Muscle layer of duodenum (tissue), 2 donors: ENCODE measurements at regions not wholly inside any gene's neighbourhood (a gene's known extent, or its start where the extent isn't known, plus 50 kb on each side); places are given as distances from the start of the nearest gene placed in this dataset.

Experiments
- H3K27ac ChIP-seq: one replicate; pipeline ENCODE4 v1.7.0; 2013; ENCODE audit warnings: mild to moderate bottlenecking, low read length
- H3K27me3 ChIP-seq: one replicate; pipeline ENCODE4 v1.7.0; 2013; ENCODE audit warnings: low read depth, mild to moderate bottlenecking, control low read depth, low read length
- H3K36me3 ChIP-seq, 2 donors: one replicate each; pipeline ENCODE4 v1.7.0; 2013; ENCODE audit warnings: low read length in 2 of 2, control low read depth in 1 of 2, mild to moderate bottlenecking in 1 of 2; ENCODE audit not compliant: insufficient read depth in 2 of 2, control insufficient read depth in 1 of 2
- H3K4me1 ChIP-seq, 2 donors: one replicate each; pipeline ENCODE4 v1.7.0; 2013; ENCODE audit warnings: low read length in 2 of 2, mild to moderate bottlenecking in 2 of 2, control low read depth in 1 of 2, moderate library complexity in 1 of 2; ENCODE audit not compliant: insufficient read depth in 2 of 2, control insufficient read depth in 1 of 2
- H3K4me3 ChIP-seq, 2 donors: one replicate each; pipeline ENCODE4 v1.7.0; 2013; ENCODE audit warnings: low read length in 2 of 2, low read depth in 1 of 2, mild to moderate bottlenecking in 1 of 2
- H3K9me3 ChIP-seq, 2 donors: one replicate each; pipeline ENCODE4 v1.7.0; 2013; ENCODE audit warnings: low read length in 2 of 2, control low read depth in 1 of 2, mild to moderate bottlenecking in 1 of 2; ENCODE audit not compliant: control insufficient read depth in 1 of 2
- donor health status: healthy.

DNA sequence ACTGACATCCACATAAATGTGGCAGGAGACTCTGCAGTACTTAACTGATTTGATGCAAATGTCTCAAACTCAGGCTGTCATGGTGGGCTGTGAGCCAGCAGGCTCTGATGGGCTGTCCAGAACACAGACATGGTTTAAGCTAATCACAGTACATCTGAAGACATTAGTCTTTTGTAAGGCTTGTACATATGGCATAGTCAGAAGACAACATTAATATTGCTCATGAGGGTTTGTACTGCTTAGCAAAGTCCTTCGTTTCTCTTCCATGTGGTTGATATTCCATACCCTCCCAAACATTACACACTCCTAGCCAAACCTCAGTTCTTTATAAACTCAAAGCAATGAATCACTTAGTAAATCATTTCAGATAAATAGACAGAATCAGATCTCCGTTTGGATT lies 330.6 kb downstream of the RND3 start:
- H3K9me3 ChIP-seq = no peaks in the 10 kb centered on the region
- no peaks in the 10 kb centered on the region for H3K27me3 ChIP-seq
- no peaks in the 10 kb centered on the region for H3K4me1 ChIP-seq
- H3K36me3 ChIP-seq = no peaks in the 10 kb centered on the region
- no peak overlapping the region for H3K4me3 ChIP-seq
- H3K27ac ChIP-seq = no peak overlapping the region

GRCh38 chr2:150156415-150156814 lies 331.1 kb downstream of the RND3 start:
- no peaks in the 10 kb centered on the region for H3K9me3 ChIP-seq
- no peak overlapping the region for H3K4me3 ChIP-seq

DNA sequence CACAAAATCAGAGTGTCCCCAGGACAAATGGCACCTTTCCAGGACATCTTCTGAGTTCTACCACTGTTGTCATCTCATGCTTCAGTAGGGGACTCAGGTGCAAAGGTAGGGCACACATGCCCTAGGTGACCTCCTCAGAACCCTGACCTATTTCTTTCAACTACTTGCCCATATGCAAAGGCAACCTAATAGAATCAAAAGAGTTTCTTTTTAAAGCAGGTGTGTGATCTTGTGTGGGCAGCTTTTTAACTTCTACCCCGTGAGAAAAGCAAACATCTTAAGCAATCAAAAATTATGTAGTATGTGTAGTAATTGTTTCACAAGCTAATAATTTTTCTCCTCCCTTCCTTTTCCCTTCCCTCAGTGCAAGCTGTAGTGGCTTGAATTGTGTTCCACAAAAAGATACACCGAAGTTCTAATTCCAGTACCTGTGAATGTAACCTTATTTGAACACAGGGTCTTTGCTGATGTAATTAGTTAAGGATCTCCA lies 333.1 kb downstream of the RND3 start:
- H3K4me3 ChIP-seq = no peak overlapping the region
- H3K4me1 ChIP-seq = no peaks in the 10 kb centered on the region
- H3K9me3 ChIP-seq = no peaks in the 10 kb centered on the region
- H3K27me3 ChIP-seq = no peaks in the 10 kb centered on the region
- H3K36me3 ChIP-seq = no peaks in the 10 kb centered on the region
- H3K27ac ChIP-seq = no peak overlapping the region

More at GRCh38 chr2:150156415-150156814, 331.1 kb downstream of the RND3 start:
- H3K4me1 ChIP-seq = no peaks in the 10 kb centered on the region
- H3K36me3 ChIP-seq = no peaks in the 10 kb centered on the region
- H3K27ac ChIP-seq = no peak overlapping the region
- H3K27me3 ChIP-seq = no peaks in the 10 kb centered on the region

DNA sequence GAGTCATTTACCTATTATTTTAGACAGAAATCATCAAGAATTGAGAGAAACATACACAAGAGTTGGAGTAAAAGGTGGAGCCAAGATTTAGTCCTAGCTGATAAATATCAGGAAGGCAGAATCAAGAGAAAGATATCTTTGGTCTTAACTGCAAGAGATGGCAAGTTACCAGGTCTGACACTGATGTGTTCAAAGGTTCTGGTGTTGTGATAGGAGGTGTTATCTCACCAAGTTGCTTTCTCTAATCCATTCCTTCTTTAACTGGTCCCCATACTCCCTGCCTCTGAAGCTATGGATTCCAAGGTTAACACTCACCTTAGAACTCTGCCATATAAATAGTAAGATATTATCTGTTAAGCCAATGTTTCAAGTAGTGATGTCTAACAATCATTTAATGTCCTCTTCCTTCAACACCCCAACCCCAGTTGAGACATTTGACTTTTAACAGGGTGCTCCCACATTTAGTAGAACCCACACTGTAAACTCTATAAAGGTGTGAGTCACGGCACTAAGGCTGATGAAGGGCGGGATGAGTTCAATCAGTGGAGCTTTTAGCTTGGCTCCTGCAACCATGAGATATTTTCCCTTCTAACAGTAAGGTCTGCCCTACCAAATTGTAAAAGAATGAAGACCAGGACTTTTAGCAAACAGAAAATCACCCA lies 333.7 kb downstream of the RND3 start:
- no peaks in the 10 kb centered on the region for H3K27me3 ChIP-seq

GRCh38 chr2:150152230-150152629 lies 335.2 kb downstream of the RND3 start:
- no peaks in the 10 kb centered on the region for H3K9me3 ChIP-seq

More for the DNA sequence above, 333.7 kb downstream of the RND3 start:
- no peaks in the 10 kb centered on the region for H3K4me1 ChIP-seq
- H3K36me3 ChIP-seq = no peaks in the 10 kb centered on the region
- H3K9me3 ChIP-seq = no peaks in the 10 kb centered on the region
- no peak overlapping the region for H3K27ac ChIP-seq
- no peak overlapping the region for H3K4me3 ChIP-seq

GRCh38 chr2:150150144-150150543 lies 337.3 kb downstream of the RND3 start:
- Histone ChIP-seq H3K27me3 (no peaks in the 10 kb centered on the region), H3K4me3 (no peak overlapping the region), H3K27ac (no peak overlapping the region), H3K36me3 (no peaks in the 10 kb centered on the region), H3K9me3 (peaks cover 0 to 18% of the 10 kb centered on the region in 2 donors), H3K4me1 (no peaks in the 10 kb centered on the region)

More at GRCh38 chr2:150152230-150152629, 335.2 kb downstream of the RND3 start:
- Histone ChIP-seq H3K4me3 (no peak overlapping the region), H3K36me3 (no peaks in the 10 kb centered on the region), H3K27ac (no peak overlapping the region), H3K4me1 (no peaks in the 10 kb centered on the region), H3K27me3 (no peaks in the 10 kb centered on the region)

- Histone ChIP-seq H3K36me3 (no peaks in the 10 kb centered on the region), H3K27me3 (no peaks in the 10 kb centered on the region), H3K4me3 (no peak overlapping the region)
These were observed 339.4 kb downstream of the RND3 start for GRCh38 chr2:150147889-150148683.

GRCh38 chr2:150146879-150147278 lies 340.6 kb downstream of the RND3 start:
- H3K36me3 ChIP-seq = no peaks in the 10 kb centered on the region
- no peak overlapping the region for H3K27ac ChIP-seq
- peaks cover 0 to 18% of the 10 kb centered on the region in 2 donors for H3K9me3 ChIP-seq
- no peaks in the 10 kb centered on the region for H3K27me3 ChIP-seq
- no peak overlapping the region for H3K4me3 ChIP-seq
- no peaks in the 10 kb centered on the region for H3K4me1 ChIP-seq

More at GRCh38 chr2:150147889-150148683, 339.4 kb downstream of the RND3 start:
- no peak overlapping the region for H3K27ac ChIP-seq
- peaks cover 0 to 18% of the 10 kb centered on the region in 2 donors for H3K9me3 ChIP-seq
- H3K4me1 ChIP-seq = no peaks in the 10 kb centered on the region

- Histone ChIP-seq H3K36me3 (no peaks in the 10 kb centered on the region), H3K27me3 (no peaks in the 10 kb centered on the region), H3K9me3 (peaks cover 0 to 18% of the 10 kb centered on the region in 2 donors), H3K27ac (no peak overlapping the region), H3K4me1 (no peaks in the 10 kb centered on the region), H3K4me3 (no peak overlapping the region)
These were observed 342.2 kb downstream of the RND3 start for GRCh38 chr2:150145299-150145692.

DNA sequence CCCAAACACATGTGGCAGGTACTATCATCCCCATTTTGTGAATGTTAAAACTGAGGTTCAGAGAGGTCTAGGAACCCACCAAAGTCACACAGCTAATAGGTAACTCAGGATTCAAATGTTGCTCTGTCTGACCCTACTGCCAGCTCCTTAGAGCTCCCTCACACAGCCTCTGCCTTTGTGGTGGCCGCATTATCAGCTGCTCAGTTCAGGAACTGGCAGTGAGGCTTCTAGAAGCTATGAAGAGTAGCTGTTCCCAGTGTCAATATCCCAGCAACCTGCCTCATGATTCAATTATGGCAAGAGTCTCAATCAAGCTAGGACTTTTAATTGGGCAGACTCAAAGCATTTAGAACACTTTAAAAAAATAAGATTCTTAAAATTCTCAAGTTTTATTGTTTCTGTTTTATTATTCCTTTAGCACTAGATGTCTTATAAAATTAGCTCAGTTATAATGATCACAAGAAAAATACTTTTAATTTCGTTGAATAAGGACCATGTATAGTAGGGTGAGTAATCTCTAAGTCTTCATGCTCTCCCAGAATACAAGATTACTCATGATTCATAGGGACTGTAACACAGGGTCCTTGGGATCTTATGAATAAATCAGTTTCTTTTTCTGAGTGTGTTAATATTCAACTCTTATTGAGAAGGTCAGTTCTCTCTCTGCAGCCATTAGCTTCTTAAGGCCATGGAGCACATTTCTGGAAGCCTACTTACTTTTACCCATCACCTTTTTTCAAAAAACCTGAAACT lies 342.7 kb downstream of the RND3 start:
- H3K9me3 ChIP-seq = peaks cover 0 to 18% of the 10 kb centered on the region in 2 donors
- no peaks in the 10 kb centered on the region for H3K27me3 ChIP-seq
- no peaks in the 10 kb centered on the region for H3K36me3 ChIP-seq
- no peaks in the 10 kb centered on the region for H3K4me1 ChIP-seq
- no peak overlapping the region for H3K4me3 ChIP-seq
- H3K27ac ChIP-seq = no peak overlapping the region

DNA sequence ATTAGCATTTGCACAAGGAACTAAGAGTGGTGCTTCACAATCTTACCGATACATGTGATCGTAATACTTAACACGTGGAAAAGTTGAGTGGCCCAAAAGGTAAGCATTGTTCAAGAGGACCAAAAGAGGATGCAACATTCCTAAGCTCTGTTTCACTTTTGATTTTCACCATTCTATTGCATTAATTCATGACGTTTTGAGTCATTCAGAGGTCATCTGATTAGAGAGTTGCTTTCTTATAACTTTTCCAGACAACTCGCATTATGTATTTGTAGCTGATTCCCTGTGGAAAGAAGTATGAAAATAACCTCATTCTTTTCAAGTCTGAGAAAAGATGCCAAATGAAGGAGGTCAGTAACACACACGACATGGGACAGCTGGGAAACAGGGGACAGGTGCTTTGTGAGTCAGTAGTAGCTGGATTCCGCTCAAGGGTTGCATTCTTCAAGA lies 344.4 kb downstream of the RND3 start:
- no peaks in the 10 kb centered on the region for H3K27me3 ChIP-seq
- no peaks in the 10 kb centered on the region for H3K36me3 ChIP-seq
- no peak overlapping the region for H3K27ac ChIP-seq
- no peak overlapping the region for H3K4me3 ChIP-seq
- peaks cover 0 to 18% of the 10 kb centered on the region in 2 donors for H3K9me3 ChIP-seq
- no peaks in the 10 kb centered on the region for H3K4me1 ChIP-seq
